ENCODE measurements at regions not wholly inside any gene's neighbourhood (a gene's known extent, or its start where the extent isn't known, plus 50 kb on each side); places are given as distances from the start of the nearest gene placed in this dataset.

DNA sequence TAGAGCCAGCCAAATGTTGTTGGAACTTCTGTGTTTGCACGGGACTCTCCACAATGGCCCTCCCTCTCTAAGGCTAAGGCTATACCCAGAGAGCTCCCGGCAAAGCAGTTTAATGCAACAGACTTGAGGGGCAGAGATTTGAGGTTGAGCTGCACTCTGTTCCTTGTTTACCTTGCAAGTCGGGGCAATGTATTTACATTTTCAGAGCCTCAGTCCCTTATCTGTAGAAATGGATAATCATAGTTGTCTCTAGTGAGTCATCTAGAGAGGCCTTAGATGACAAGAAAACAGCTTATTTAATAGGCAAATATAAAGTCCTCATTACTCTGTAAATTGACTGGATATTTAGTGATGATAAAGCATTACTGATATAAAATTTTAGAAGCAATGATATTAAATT lies 917.7 kb downstream of the MCTP2 start:
- H3K79me2 ChIP-seq (ENCODE audit: insufficient read depth, low read length): no peaks in the 10 kb centered on the region
- CTCF ChIA-PET (ENCODE audit: low intra/inter-chr PET ratio, low total read pairs): no interaction called here
- peaks cover 90% of the 10 kb centered on the region for H3K9me3 ChIP-seq (ENCODE audit: low read length)
- ATAC-seq (no peak), FAIRE-seq (no peak), DNase-seq (ENCODE audit: low spot score) (no peak)
- no peaks in the 10 kb centered on the region for H3K36me3 ChIP-seq (replicated peaks in 1 of 2; ENCODE audit: control insufficient read depth in 1 of 2, insufficient read depth in 2 of 2, low read length in 2 of 2)
- WGBS (ENCODE audit: low lambda C conversion rate): 0% methylated on average over 3 of the region's 3 CpGs
- H3K4me1 ChIP-seq (ENCODE audit: insufficient read depth, low read length): no peaks in the 10 kb centered on the region
- POLR2A ChIA-PET: no interaction called here
- TF ChIP-seq EP300 (IDR thresholded peaks at IDR 0.05; ENCODE audit: low read depth in 2 of 2, low read length in 2 of 2) (no peak), EP300 (CRISPR knock-in tag; IDR thresholded peaks at IDR 0.05; ENCODE audit: borderline replicate concordance) (no peak), ZNF513 (CRISPR knock-in tag; conservative IDR thresholded peaks at IDR 0.05) (no peak), SIN3B (IDR thresholded peaks at IDR 0.05; ENCODE audit: low read length) (no peak), CHD4 (IDR thresholded peaks at IDR 0.05; ENCODE audit: borderline replicate concordance, low read length) (no peak)
- no peak overlapping the region for H2AFZ ChIP-seq (ENCODE audit: low read length)
- H3K4me2 ChIP-seq (ENCODE audit: low read depth, low read length): no peak overlapping the region
- intact Hi-C loops (cut with micrococcal nuclease; ENCODE audit: unreplicated experiment): no loop called here
- no peaks in the 10 kb centered on the region for H4K20me1 ChIP-seq (ENCODE audit: insufficient read depth, low read length)
- H3K4me3 ChIP-seq (replicated peaks in 1 of 3; ENCODE audit: insufficient read depth in 1 of 3, low read depth in 2 of 3, low read length in 3 of 3): no peak overlapping the region
- no TSS peak for BruUV-seq (replicated peaks)
- H3K9ac ChIP-seq (ENCODE audit: insufficient read depth, low read depth, low read length): no peak overlapping the region
- no peaks in the 10 kb centered on the region for H3K27me3 ChIP-seq (ENCODE audit: control insufficient read depth in 1 of 2, insufficient read depth in 2 of 2, low read length in 2 of 2)
- in situ Hi-C loops (cut with HindIII; ENCODE audit: extremely low pct_ligation_motif_present, low pct_unique_long_range_greater_than_20kb): no loop called here
- no peak overlapping the region for H3K27ac ChIP-seq (ENCODE audit: extremely low read length, insufficient read depth, low read length)

DNA sequence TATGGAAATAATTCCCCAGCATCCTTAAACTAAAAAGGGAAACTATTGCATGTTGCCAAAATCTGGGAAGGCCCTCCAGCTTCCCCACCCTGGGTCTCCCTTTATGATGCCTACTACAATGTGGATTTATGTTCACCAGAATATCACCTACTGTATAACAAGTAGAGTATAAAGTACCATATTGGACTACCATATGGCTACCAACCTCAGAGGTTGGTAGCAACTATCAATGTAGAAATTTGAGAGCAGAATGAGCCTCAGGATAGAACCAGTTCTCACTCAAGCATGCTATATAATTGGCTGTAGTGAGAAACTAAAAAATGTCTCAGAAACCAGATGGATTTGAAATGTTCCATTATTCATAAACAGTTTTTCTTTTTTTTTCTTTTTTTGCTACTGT lies 918.4 kb downstream of the MCTP2 start:
- Histone ChIP-seq H3K27ac (ENCODE audit: extremely low read length, insufficient read depth, low read length) (no peak overlapping the region), H3K4me2 (ENCODE audit: low read depth, low read length) (no peak overlapping the region), H3K9me3 (ENCODE audit: low read length) (peaks cover 87% of the 10 kb centered on the region), H3K9ac (ENCODE audit: insufficient read depth, low read depth, low read length) (no peak overlapping the region), H3K36me3 (replicated peaks in 1 of 2; ENCODE audit: control insufficient read depth in 1 of 2, insufficient read depth in 2 of 2, low read length in 2 of 2) (no peaks in the 10 kb centered on the region), H3K4me3 (replicated peaks in 1 of 3; ENCODE audit: insufficient read depth in 1 of 3, low read depth in 2 of 3, low read length in 3 of 3) (no peak overlapping the region), H3K79me2 (ENCODE audit: insufficient read depth, low read length) (no peaks in the 10 kb centered on the region), H2AFZ (ENCODE audit: low read length) (no peak overlapping the region), H4K20me1 (ENCODE audit: insufficient read depth, low read length) (no peaks in the 10 kb centered on the region), H3K4me1 (ENCODE audit: insufficient read depth, low read length) (no peaks in the 10 kb centered on the region), H3K27me3 (ENCODE audit: control insufficient read depth in 1 of 2, insufficient read depth in 2 of 2, low read length in 2 of 2) (no peaks in the 10 kb centered on the region)
- DNase-seq (ENCODE audit: low spot score) (no peak), FAIRE-seq (no peak), ATAC-seq (no peak)
- in situ Hi-C loops (cut with HindIII; ENCODE audit: extremely low pct_ligation_motif_present, low pct_unique_long_range_greater_than_20kb) (no loop called here), intact Hi-C loops (cut with micrococcal nuclease; ENCODE audit: unreplicated experiment) (no loop called here)
- BruUV-seq (replicated peaks): no TSS peak
- ChIA-PET CTCF (ENCODE audit: low intra/inter-chr PET ratio, low total read pairs) (no interaction called here), POLR2A (no interaction called here)
- TF ChIP-seq MBD4 (IDR thresholded peaks at IDR 0.05; ENCODE audit: borderline replicate concordance, low read length) (no peak), ZBTB2 (CRISPR knock-in tag; IDR thresholded peaks at IDR 0.05; ENCODE audit: low read depth) (no peak), NFYB (CRISPR knock-in tag; IDR thresholded peaks at IDR 0.05) (no peak), PRPF4 (IDR thresholded peaks at IDR 0.05; ENCODE audit: low read depth, low read length, poor library complexity, severe bottlenecking) (no peak), ZNF281 (CRISPR knock-in tag; IDR thresholded peaks at IDR 0.05; ENCODE audit: borderline replicate concordance) (no peak), HNRNPK (IDR thresholded peaks at IDR 0.05; ENCODE audit: low read depth, low read length, poor library complexity, severe bottlenecking) (no peak), NFKB2 (CRISPR knock-in tag; IDR thresholded peaks at IDR 0.05; ENCODE audit: borderline replicate concordance) (no peak), ZNF761 (CRISPR knock-in tag; conservative IDR thresholded peaks at IDR 0.05) (no peak)
